HuH-7 (cell line): ENCODE measurements at regions not wholly inside any gene's neighbourhood (a gene's known extent, or its start where the extent isn't known, plus 50 kb on each side); places are given as distances from the start of the nearest gene placed in this dataset.
A peak's percentile ranks its signal among the peaks of the same experiment; 100 is the strongest.

ENCODE experiments used
- DNase-seq: peaks from one replicate; pipeline ENCODE4 v3.0.0; 2011; ENCODE audit warnings: low spot score

- no peak for DNase-seq
Observed at GRCh38 chr14:51398898-51399297, 158.9 kb downstream of the TMX1 start.

- no peak for DNase-seq
Observed at GRCh38 chr14:51400139-51400538, 160.1 kb downstream of the TMX1 start.

GRCh38 chr14:51401272-51401671, 161.2 kb downstream of the TMX1 start:
- DNase-seq, result no peak

GRCh38 chr14:51401756-51402155, 161.7 kb downstream of the TMX1 start:
- no peak for DNase-seq

- no peak for DNase-seq
Observed at GRCh38 chr14:51410897-51411296, 170.8 kb downstream of the TMX1 start.

- DNase-seq, result no peak
Observed at GRCh38 chr14:51419685-51420084, 179.6 kb downstream of the TMX1 start.

- DNase-seq, result no peak
Observed at GRCh38 chr14:51422704-51423103, 182.7 kb downstream of the TMX1 start.

- no peak for DNase-seq
Observed at GRCh38 chr14:51424041-51424440, 184.0 kb downstream of the TMX1 start.

- DNase-seq, result no peak
Observed at GRCh38 chr14:51424561-51425251, 184.7 kb downstream of the TMX1 start.

- no peak for DNase-seq
Observed at GRCh38 chr14:51428981-51429380, 188.9 kb downstream of the TMX1 start.

- DNase-seq, result no peak
Observed at GRCh38 chr14:51430079-51430478, 190.0 kb downstream of the TMX1 start.

- no peak for DNase-seq
Observed at GRCh38 chr14:51430633-51431032, 190.6 kb downstream of the TMX1 start.

GRCh38 chr14:51431033-51431709, 191.1 kb downstream of the TMX1 start:
- no peak for DNase-seq

- DNase-seq, result no peak
Observed at GRCh38 chr14:51431741-51432140, 191.7 kb downstream of the TMX1 start.

GRCh38 chr14:51432302-51432948, 192.4 kb downstream of the TMX1 start:
- peak; percentile 33 for DNase-seq

- DNase-seq, result no peak
Observed at GRCh38 chr14:51436630-51437029, 196.6 kb downstream of the TMX1 start.

GRCh38 chr14:51439896-51440295, 199.8 kb downstream of the TMX1 start:
- DNase-seq, result no peak

GRCh38 chr14:51441001-51441400, 201.0 kb downstream of the TMX1 start:
- no peak for DNase-seq

- DNase-seq, result no peak
Observed at GRCh38 chr14:51442513-51443175, 202.6 kb downstream of the TMX1 start.

GRCh38 chr14:51443195-51444018, 203.4 kb downstream of the TMX1 start:
- DNase-seq, result no peak

- no peak for DNase-seq
Observed at GRCh38 chr14:51444353-51445000, 204.4 kb downstream of the TMX1 start.
